Hypothalamus (tissue), 51 donors: ENCODE measurements at regions not wholly inside any gene's neighbourhood (a gene's known extent, or its start where the extent isn't known, plus 50 kb on each side); places are given as distances from the start of the nearest gene placed in this dataset.
"Not testable (repeated sequence)": the region's sequence is repeated elsewhere in the genome, so short reads cannot be mapped to it uniquely, and the experiment has no call there.

Experiments used
- DNase-seq, 51 donors: peaks; one replicate each; lab custom pipeline; 2025; lab: John Stamatoyannopoulos, UW

DNA sequence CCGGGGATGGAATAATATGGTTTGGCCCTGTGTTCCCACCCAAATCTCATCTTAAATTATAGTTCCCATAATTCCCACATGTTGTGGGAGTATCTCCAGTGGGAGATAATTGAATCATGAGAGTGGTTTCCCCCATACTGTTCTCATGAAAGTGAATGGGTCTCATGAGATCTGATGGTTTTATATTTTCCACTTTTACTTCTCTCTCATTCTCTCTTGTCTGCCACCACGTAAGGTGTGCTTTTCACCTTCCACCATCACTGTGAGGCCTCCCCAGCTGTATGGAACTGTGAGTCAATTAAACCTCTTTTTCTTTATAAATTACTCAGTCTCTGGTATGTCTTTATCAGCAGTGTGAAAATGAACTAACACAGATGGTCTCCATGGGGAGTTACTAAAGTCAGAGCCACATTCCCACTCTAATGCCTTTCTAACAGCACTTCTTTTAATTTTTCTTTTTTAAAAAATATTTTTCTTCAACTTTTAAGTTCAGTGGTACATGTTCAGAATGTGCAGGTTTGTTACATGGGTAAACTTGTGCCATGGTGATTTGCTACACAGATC, 306.6 kb downstream of the DTHD1 start:
- DNase-seq, result no peak

DNA sequence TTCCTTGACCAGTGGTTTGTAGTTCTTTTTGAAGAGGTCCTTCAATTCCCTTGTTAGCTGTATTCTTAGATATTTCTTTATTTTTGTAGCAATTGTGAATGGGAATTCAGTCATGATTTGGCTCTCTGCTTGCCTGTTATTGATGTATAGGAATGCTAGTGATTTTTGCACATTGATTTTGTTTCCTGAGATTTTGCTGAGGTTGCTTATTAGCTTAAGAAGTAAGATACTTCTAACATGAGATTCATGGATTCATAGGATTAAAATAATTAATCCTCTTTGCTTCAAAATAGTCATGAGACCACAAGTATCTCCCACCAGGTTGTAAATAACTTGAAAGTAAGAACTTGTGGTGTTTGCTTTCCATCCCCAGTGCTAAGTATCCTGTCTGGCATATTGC, 308.9 kb downstream of the DTHD1 start:
- no peak for DNase-seq

DNA sequence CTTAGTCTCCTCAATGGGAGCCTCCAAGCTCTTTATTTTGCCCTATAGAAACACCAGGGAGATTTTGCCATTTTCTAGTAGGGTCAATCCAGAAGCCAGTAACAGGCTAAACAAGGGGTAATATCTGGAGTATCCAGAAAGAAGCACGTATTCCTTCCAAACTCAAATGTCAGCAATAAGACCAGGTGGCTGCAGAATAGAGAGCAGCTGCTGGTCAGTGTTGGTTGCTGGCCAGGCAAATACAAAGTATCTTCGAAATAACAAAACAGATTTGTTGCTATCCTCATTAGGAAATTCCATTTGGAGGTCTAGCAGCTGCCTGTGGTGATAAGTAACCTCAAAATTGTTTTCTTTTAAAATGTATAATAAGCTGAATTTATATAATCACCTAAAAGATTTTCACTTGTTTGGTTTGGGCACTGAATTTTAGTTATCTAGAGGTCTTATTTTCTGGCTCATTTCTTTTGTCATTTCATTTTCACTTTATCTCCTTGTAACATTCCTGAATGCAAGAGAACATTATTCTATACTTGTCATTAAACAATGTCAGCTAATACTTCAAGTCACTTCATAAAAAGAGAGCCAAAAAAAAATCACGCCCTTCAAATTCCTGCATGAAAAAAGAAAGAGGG, 320.6 kb downstream of the DTHD1 start:
- no peak for DNase-seq

DNA sequence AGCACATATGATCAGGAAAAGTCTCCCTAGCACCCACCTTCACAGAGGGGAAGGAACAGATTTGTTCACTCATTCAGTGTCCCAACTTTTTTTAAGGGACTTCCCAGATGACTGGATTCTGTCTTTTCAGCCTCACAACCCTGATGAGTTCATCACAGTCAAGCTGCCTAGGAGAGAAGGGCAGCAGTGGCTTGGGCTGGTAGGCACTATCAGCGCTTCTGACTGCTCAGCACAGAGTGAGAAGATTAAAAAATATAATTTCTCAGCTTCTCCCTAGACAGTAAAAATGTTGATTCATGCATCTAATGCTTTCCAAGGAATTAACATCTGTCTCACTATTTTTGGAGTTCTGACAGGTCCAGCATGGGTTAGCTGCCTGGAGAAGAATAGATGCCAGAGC, 328.2 kb downstream of the DTHD1 start:
- no peak for DNase-seq

DNA sequence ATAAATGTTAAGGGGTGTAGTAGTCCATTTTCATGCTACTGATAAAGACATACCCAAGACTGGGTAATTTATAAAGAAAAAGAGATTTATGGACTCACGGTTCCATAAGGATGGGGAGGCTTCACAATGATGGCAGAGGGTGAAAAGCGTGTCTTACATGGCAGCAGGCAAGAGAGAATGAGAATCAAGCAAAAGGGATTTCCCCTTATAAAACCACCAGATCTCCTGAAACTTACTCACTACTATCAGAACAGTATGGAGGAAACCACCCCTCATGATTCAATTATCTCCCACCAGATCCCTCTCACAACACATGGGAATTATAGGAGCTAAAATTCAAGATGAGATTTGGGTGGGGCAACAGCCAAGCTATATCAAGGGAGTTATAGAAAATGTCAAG, 329.2 kb downstream of the DTHD1 start:
- DNase-seq, result no peak

DNA sequence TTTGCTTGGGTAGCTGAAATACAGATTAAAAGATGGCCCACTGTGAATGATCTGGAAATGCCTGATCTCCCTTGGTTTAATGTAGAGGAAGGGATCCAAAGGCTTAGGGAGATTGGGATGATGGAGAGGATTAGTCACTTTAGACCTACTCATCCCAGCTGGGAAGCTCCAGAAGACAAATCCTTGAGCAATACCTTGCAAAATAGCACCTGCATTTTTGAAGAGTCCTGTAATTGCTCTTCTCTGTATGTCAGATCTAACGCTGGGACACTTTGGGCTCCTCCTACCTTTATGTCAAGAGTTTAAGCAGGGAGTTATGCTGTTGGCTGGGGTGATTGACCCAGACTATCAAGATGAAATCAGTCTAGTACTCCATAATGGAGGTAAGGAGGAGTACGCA, 331.7 kb downstream of the DTHD1 start:
- DNase-seq, result not testable (repeated sequence)

DNA sequence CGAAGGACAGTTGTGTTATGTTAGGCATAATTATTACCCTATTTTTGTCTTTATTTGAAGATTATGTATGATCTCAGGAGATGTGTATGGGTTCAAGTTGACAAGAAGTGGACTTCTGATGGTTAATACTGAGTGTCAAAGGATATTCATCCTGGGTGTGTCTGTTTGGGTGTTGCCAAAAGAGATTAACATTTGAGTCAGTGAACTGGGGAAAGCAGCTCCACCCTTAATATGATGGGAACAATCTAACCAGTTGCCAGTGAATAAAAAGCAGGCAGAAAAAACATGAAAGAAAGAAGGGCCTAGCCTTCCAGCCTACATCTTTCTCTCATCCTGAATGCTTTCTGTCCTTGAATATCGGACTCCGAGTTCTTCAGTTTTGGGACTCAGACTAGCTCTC, 332.6 kb downstream of the DTHD1 start:
- DNase-seq, result no peak

DNA sequence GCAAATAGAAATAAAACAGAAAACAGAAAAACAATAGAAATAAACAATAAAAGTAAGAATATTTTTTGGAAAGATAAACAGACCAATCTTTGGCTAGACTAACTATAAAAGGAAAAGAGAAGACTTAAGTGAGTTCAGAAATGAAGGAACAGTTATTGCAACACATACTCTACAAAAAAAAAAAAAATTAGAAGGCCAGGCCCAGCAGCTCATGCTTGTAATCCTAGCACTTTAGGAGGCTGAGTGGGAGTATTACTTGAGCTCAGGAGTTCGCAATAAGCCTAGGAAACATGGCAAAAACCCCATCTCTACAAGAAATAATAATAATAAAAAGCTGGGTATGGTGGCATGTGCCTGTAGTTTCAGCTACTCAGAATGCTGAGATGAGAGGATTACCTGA, 336.7 kb downstream of the DTHD1 start:
- DNase-seq, result no peak

DNA sequence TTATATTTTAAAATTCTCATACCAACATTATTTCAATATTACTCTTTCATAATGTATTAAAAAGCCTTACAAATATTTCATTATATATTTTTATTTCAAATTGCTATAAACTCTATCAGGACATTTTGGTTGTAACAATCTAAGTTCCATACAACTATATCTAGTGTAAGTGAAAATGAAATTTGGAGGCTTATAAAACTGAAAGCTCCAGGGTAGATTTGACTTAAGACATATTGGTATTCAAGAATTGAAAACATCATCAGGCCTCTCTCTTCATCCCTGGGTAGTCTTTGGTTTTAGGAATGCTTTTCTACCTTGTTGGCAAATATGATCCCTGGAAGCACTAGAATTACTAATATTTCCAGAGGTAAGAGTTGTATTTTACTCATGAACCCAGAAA, 342.6 kb downstream of the DTHD1 start:
- DNase-seq, result no peak

DNA sequence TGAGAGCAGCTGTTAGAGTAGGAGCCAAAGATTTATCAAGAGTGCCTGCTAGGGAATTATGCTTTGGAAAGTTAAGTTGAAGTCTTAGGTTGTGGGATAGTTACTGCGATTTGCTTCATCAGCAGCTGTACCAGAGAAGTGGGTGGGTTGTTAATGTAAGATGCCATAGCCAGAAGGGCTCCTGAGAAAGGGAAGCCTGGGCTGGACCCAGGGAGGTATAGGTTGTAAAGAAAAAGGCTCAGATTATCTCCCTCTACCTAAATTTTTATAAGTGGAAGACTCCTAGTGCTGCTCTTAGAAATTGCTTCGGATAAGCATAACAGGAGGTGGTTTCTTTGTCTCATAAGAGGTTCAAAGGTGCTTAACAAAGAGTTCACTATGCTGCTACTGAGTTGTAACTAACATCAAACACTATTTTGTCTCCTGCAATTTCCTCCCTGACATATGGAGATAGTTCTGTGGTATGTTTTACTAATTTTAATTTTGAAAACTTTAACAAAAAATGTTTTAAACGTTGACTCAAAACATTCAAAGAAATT, 356.9 kb downstream of the DTHD1 start:
- no peak for DNase-seq

DNA sequence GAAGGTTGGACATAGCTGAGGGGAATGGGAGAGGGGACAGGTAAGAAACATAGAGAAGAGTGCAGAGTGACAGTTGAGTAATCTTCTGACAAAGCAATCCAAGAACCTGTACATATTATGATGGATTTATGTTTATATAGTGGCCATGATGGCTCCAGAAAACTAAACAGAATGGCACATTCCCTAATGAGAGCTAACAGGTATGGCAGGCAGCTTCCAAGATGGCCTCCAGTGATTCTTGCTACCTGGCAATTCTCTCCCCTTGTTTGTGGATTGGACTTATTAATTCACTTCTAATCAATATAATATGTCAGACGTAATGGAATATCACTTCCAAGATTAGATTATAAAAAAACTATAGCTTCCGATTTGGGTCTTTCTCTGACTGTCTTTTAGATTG, 359.5 kb downstream of the DTHD1 start:
- DNase-seq, result no peak

DNA sequence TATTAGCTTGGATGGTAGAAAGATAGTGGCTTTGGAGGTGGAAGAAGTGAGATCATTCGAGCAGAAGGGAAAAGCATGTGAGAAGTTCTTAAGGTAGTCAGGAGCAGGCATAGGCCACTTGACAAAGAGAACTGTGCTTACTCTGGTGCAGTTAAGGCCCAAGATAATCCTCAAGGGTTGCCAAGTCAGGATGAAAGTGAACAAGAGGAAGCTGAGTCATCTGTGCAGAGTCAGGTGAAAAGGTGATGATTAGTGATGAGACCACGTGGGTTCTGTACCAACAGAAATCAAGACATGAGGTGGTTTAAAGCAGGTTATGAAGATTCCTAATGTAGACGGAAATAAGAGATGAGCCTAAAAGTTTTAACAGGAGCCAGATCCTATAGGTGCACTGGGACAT, 369.8 kb downstream of the DTHD1 start:
- DNase-seq, result no peak

DNA sequence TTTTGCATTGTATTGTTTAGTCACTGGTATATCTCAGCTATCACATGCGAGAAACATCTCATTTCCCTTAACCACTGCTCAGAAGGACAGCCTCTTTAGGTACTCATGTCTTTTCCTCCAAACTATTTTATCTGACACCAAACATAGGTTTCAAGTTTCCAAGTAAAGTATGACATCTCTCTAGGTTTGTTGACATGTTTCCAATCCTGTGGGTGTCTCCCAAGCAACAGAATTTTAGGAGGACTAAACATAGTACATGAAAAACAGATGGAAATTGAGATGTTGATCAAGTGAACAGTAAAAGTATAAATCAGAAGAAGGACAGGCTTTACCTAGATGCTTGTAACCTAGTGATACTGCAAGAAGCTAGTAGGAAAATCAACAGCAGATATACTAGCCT, 371.4 kb downstream of the DTHD1 start:
- DNase-seq, result no peak

DNA sequence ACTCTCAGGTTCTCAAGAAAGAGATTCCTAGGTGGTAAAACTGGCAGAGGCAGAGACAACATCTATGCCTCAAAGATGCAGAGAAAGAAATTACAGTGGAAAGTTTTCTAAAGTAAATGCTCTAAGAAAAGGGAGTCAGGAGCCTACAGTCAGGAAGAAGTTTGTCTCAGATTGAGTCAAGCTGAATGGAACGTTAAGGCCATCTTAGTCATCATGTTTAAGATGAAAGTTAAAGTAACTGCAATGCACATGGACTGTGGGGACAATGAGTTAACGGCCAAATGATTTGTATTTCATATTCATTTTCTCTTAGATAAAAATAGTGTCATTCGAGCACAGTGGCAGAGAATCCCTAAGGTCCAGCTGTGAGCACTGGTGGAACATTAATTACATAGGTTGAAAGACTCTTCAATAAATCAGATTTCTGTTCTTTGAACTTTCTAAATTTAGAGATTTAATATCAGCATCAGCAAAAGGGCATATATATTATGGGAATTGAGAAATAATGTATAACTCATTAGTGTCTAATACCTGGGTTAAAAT, 384.6 kb downstream of the DTHD1 start:
- no peak for DNase-seq

DNA sequence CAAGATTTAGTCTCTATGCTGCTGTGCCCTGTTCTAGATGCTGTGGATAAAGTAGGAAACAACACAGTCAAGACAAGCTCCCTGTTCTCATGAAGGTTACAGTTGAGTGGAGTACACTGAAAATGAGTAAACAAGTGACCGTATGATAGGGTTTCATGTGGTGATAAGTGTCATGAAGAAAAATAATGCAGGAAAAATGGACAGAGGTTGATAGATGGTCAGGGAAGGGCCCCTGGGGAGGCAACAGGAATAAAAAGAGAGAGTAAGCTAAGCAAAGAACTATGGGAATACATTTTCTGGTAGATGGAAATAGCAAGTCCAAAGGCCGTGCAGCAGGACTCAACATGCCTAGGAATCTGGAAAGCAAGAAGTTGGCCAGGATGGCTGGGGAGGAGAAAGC, 394.0 kb downstream of the DTHD1 start:
- no peak for DNase-seq

DNA sequence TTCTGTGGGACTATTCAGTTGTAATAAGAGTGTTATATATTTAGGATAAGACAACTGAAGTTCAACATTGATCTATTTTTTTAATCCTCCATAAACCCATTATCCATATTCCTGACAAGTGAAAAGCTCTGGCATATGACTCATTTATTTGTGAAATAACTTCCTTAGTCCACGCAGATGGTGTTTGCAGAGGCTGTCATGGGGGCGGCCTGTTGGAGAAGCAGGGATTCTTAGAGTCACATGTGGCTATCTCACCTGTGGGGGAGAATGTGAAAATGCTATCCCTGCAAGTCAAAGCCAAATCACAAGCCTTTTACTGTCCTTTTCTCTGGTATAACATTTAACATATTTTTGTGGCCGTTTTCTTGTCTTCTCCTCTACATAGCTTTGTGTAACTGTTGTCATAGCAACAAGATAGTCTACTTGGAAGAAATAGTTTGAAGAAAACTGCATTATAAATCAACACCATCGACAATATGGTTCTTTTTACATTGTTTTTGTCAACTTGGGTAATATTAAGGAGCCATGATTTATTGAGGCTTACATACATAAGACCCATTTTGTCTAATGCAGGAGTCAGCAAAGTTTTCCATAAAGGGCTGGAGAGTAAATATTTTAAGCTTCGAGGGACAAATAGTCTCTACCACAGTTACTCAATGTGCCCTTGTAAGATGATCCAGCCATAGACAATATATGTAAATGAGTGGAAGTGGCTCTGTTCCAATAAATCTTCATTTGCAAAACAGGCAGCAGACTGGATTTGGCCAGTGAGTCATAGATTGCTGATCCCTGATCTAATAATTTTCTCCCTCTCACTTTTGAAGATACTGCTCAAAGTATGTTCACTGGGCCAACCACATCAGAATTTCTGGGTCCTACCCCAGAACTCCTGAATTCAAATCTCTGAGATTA, 395.0 kb downstream of the DTHD1 start:
- DNase-seq, result peak in 1 of 51 donors; percentile 0

DNA sequence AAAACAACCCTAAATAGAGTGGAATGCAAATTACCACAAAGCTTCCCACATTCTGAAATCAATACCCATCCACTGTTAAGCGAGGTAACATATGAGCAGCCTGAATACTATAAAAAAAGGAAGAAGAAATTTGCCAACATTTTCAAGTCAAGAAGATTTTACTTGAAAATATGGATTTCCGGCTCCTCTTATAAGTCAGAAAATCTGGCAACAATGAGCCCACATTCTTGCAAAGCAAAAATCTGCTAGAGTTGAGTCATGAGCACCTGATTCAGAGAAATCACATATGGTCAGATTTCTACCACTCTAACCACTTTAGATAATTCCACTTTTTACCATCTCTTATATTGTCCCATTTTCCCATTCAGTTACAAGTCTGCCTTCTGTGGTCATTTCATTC, 395.7 kb downstream of the DTHD1 start:
- no peak for DNase-seq

DNA sequence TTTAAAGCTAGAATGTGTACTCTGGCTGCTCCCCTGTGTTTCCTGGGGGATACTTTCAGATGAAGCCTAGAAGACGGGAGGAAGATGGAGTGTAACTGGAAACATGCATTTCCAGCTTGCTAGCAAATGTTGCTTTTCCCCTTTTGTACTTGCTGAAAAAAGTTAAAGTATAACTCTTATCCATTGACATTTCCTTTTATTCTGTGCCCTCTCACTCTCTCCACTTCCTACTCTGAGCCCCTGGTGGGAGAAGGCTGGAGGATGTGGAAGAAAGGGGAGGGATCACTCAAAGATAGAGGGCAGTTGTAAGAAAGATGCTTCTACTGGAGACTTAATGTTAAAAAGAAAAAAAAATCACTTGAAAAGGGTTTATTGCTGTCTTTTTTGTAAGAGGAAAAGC, 396.5 kb downstream of the DTHD1 start:
- DNase-seq, result no peak

DNA sequence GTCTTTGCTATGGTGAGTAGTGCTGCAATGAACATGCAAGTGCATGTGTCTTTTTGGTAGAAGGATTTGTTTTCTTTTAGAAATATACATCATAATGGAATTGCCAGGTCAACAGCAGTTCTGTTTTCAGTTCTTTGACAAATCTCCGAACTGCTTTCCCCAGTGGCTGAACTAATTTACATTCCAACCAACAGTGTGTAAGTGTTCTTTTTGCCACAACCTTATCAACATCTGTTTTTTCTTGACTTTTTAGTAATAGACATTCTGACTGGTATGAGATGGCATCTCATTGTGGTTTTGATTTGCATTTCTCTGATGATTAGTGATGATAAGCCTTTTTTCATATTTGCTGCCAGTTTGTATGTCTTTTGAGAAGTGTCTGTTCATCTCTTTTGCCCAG, 406.3 kb downstream of the DTHD1 start:
- DNase-seq, result no peak

DNA sequence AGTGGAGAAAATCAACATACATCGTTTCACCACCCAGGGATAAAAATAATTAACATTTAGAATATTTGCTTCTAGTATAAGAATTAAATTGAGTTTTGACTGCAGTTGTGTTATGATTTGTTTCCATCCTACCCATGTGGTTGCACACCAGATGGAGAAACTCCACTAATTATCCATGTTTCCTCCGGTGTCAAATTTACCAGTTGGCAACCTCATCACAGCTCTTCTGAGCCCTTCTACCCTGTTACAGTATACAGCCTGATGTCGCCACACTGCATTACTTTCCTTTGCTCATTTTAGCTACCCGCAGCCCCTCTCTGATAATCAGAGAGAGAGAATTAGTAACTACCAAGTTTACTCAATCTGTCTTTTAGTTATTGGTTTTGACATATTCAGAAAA, 411.2 kb downstream of the DTHD1 start:
- DNase-seq, result no peak

DNA sequence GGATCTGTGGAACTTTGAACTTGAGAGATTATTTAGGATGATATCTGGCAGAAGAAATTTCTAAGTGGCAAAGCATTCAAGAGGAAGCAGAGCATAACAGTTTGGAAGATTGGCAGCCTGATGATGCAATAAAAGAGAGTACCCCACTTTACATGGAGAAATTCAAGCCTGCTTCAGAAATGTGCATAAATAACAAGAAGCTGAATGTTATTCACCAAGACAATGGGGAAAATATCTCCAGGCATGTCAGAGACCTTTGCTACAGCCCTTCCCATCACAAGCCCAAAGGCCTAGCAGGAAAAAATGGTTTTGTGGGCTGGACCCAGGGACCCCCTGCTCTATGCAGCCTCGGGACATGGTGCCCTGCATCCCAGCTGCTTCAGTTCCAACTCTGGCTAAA, 420.8 kb downstream of the DTHD1 start:
- DNase-seq, result no peak

DNA sequence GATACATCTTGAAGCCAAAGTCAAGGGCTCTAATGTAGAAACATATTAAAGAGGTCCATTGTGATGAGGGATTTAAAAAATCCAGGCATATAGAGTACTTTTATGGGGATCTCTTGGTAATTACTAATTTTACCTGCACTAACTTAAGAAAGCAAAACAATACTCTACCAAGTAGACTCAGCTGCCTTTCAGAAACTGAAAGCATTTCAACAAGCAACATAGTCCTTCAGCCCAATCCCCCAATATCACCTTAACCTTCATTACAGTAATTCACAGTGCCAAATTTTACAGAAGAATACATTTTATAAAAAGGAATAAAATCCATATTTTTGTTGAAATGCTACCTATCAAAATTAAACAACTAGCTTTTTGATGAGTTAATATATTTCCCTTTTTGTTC, 422.9 kb downstream of the DTHD1 start:
- DNase-seq, result no peak
